GM11168 (cell line): ENCODE measurements at regions not wholly inside any gene's neighbourhood (a gene's known extent, or its start where the extent isn't known, plus 50 kb on each side); places are given as distances from the start of the nearest gene placed in this dataset.

Experiments
- in situ Hi-C: fragments of 300-500 bp; cut with MboI; formaldehyde crosslinking; loops from one replicate; pipeline ENCODE4 v1.12.0; 2022; ENCODE audit warnings: low sequenced_read_pairs; ENCODE audit not compliant: unreplicated experiment

- in situ Hi-C loops, result no loop called here
These were observed 144.4 kb upstream of the ITGA6 start for GRCh38 chr2:172282944-172283343.

DNA sequence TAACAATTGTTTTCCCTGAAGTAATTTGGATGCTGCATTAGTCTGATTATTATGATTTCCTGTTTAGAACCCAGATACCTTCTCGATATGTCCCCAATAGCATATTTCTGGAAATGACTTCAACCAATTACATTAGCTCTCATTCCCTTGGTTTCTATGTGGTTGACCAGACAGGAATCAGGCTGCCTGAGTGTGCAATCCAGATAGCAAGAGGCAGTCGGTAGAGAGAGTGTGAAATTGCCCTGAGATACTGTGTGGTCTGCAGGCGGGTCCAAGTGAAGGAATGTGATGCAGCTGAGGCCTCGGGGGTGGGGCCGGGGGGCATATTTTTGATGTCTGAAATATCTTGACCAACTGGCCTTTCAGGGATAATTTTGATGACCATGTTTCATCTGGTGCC lies 143.9 kb upstream of the ITGA6 start:
- in situ Hi-C loops, result no loop called here

DNA sequence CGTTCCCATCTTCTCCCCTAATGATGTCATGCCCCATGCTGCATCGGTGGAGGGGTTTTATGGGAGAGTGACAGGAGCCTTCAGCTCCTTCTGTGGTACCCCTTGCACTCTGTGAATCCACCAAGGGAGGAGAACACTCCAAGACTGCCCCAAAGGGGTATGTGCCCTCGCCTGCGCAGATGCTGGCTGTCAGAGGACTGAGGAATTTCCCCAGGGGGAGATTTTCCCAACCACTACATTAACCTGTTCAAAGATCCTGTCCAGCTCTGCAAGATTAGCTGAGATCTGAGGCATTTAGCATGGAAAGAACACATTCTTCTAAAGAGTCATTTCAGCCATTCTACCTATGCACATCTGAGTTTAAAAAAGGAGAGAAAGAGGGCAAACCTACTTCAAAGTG lies 143.2 kb upstream of the ITGA6 start:
- in situ Hi-C loops, result no loop called here

- in situ Hi-C loops, result no loop called here
These were observed 142.3 kb upstream of the ITGA6 start for GRCh38 chr2:172285010-172285621.

DNA sequence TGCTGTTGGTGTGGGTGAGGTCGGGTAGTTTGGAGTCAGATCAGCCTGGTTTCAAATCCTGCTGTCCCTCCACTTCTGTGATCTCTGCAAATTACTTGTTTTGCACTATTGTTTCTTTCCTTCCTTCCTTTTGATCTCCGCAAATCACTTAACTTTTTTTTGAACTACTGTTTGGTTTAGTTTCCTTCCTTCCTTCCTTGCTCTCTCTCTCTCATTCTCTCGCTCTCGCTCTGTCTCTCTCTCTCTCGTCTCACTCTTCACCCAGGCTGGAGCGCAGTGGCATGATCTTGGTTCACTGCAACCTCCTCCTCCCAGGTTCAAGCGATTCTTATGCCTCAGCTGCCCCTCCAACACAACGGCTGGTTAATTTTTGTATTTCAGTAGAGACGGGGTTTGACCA lies 141.6 kb upstream of the ITGA6 start:
- in situ Hi-C loops, result no loop called here

- in situ Hi-C loops, result no loop called here
These were observed 140.2 kb upstream of the ITGA6 start for GRCh38 chr2:172287190-172287589.

- in situ Hi-C loops, result no loop called here
These were observed 139.6 kb upstream of the ITGA6 start for GRCh38 chr2:172287605-172288315.

- in situ Hi-C loops, result no loop called here
These were observed 138.8 kb upstream of the ITGA6 start for GRCh38 chr2:172288603-172289002.

GRCh38 chr2:172293952-172294351 lies 133.4 kb upstream of the ITGA6 start:
- in situ Hi-C loops, result no loop called here

GRCh38 chr2:172294983-172295382 lies 132.4 kb upstream of the ITGA6 start:
- in situ Hi-C loops, result no loop called here

DNA sequence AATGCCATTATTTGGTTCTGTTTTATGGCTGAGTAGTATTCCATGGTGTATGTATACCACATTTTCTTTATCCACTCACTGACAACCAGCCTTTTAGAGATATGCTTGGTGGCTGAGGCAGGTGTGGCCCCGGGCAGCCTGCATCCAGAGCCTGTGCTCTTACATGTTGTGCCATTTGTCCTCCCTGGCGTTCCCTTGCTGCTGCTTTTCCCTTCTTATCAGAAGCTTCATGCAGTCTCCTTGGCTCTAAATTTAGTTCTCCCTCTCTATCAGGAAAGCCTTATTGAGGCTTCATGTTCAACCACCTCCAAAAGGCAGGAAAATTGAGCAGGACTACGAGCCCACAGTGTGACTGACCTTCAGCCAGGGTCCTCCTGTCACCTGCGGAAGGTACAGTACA lies 131.7 kb upstream of the ITGA6 start:
- in situ Hi-C loops, result no loop called here

DNA sequence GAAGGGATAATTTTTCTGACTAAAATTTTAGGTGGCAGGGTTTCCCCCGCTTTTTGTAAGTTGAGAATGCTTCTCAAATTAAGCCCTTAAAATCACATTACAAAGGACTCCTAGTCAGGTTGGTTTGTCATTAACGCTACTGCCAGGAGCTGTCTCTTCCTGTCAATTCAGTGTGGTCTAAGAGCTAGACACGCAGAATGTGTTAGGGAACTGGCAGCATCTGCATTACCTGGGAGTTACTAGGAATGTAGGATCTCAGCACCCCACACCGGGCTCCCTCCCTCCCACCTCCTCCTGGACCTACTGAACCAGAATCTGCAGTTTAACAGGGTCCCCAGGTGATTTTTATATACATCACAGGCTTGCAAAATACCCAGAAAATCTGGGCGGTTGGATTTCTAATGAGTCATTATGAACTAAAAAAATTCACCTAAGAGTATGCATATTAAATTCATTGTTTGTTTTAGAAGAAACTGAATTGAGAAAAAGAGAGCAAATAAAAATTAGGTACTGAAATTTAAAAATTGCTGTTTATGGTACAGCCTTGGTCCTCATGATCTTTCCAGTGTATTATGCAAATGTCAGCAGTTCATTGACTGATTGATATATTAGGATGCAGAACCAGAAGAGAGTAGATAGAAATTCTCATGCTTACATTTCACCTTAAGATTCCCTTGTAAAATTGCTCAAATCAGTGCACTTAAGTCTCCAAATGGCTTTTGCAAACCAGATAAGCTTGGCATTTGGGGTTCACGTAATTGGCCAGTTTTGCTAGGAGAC lies 130.9 kb upstream of the ITGA6 start:
- in situ Hi-C loops, result no loop called here

DNA sequence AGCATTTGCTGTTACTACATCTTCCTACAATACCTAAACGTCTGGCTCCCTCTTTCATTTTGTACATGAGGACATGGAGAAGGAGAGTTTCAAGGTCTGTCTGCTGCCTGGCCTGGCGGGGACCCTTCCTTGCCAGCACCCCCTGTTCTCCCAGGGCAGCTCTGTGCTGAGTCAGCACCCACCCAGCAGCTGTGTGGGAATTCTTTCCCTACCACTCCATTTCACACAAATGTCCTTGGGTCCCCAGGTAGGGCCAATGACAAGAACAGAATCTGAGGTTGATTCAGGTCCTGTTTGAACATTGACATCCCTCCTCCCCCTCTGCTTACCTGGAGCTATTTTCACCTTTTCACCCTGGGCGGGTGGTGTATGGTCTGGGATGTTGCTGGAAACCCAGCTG lies 129.9 kb upstream of the ITGA6 start:
- in situ Hi-C loops, result no loop called here

- in situ Hi-C loops, result no loop called here
These were observed 129.4 kb upstream of the ITGA6 start for GRCh38 chr2:172297950-172298349.

GRCh38 chr2:172299741-172300140 lies 127.6 kb upstream of the ITGA6 start:
- in situ Hi-C loops, result no loop called here

GRCh38 chr2:172300851-172301250 lies 126.5 kb upstream of the ITGA6 start:
- in situ Hi-C loops, result no loop called here

DNA sequence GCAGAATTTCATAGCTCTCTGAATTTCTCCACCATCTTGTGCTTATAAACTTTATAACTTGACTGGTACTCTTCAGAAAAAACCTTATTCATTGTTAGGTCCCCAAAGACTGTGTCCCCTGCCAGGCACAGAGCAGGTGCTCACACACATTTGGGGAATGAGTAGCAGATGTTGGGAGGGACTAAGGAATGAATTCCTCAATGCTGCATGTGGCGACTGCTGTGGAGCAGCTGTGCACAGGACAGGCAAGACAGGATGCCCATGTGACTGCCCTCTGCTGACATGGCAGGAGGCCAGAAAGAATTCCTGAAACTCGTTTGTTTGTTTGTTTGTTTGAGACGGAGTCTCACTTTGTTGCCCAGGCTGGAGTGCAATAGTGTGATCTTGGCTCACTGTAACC lies 122.3 kb upstream of the ITGA6 start:
- in situ Hi-C loops, result no loop called here

- in situ Hi-C loops, result no loop called here
These were observed 119.6 kb upstream of the ITGA6 start for GRCh38 chr2:172307800-172308199.

DNA sequence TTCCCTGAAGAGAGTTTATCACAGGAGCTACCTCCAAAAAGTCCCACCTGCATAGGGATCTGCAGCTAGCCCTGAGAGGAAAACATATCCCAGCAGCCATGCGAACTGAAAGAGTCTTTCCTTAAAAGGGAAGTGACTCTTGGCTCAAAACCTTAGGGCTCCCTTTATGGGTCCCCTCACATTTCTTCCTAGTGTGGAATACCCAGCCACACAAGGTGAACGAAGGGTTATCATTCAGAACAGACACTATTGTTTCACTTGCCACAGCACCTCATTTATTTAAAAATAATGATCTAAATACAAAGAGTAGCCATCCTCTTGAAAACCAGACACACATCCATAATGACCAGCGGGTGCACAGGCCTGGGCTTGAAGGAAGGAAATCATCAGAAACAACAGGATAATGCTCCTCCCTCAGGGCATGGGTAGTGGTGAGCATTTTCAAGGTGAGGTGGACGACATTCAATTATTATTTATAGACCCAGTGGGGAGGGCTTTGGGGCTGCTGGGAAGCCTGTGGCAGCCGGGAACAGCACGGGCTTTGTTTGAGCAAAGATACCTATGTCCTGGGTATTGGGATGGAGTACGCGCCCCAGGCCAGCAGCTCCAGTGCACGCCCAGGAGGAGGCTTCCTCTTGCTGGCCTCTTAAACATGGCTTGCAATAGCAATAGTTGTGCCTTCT lies 119.0 kb upstream of the ITGA6 start:
- in situ Hi-C loops, result no loop called here

- in situ Hi-C loops, result no loop called here
These were observed 115.5 kb upstream of the ITGA6 start for GRCh38 chr2:172311921-172312345.
